Islet of Langerhans (tissue), 1 donor: ENCODE measurements at regions not wholly inside any gene's neighbourhood (a gene's known extent, or its start where the extent isn't known, plus 50 kb on each side); places are given as distances from the start of the nearest gene placed in this dataset.
"Not testable (repeated sequence)": the region's sequence is repeated elsewhere in the genome, so short reads cannot be mapped to it uniquely, and the experiment has no call there.

ENCODE experiments used
- FAIRE-seq: peaks from one replicate; lab custom pipeline; 2011; peaks lifted over from hg19 to GRCh38; lab: Jason Lieb, UNC

DNA sequence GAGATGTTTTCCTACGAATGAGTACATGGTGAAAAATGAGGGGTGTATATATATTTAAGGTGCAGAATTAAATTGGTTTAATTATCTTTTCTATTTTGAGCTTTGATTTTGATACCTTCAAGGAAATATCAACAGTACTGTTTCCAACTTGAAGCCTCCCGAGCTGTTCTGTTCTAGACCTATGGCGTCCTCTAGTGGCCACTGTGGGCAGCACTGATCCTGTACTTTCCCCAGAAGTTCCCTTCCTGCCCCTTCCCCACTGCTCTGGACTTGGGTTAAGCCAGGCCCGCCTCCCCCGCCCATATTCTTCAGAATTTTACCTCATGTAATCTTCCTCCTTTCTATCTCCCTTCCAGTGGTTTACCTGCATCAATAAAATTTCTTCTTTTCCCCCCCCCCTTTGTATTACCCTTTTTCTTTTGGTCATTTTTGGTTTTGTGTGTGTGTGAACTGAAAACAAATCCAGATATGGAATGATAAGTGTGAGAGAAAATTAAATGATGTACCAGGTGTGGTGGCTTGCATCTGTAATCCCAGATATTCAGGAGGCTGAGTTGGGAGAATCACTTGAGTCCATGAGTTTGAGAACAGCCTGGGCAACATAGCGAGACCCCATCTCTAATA, 1643.5 kb downstream of the TP53TG3F start:
- FAIRE-seq = no peak

DNA sequence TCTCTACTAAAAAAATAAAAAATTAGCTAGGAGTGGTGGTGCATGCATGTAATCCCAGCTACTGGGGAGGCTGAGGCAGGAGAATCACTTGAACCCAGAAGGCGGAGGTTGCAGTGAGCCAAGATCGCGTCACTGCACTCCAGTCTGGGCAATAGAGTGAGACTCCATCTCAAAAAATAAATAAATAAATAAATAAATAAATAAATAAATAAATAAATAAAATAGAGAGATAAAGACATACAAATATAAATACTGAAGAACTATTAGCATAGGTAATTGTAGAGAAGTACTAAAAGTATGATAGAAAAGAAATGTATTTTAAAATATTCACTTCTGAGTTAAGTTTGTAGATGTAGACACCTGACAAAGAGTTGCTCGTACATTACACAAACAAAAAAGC, 1652.4 kb downstream of the TP53TG3F start:
- FAIRE-seq = not testable (repeated sequence)

GRCh38 chr16:35131429-35131828, 1672.0 kb downstream of the TP53TG3F start:
- FAIRE-seq = no peak

- FAIRE-seq = no peak
Observed at GRCh38 chr16:35134471-35134870, 1675.1 kb downstream of the TP53TG3F start.

GRCh38 chr16:35140293-35140986, 1681.0 kb downstream of the TP53TG3F start:
- no peak for FAIRE-seq

DNA sequence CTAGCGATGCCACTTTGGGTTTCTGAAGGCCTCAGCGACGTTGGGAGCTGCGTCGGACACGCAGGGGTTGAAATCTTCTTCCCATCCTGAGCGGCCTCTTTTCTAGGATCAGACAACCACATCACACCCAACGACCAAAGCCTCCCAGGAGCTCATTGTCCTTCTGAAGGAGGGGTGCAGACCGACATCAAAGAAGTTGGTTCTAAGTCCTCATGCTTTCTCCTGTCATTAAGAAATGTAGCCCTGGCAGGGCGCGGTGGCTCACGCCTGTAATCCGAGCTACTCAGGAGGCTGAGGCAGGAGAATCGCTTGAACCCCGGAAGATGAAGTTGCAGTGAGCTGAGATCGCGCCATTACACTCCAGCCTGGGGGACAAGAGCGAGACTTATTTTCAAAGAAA, 1681.9 kb downstream of the TP53TG3F start:
- no peak for FAIRE-seq

- no peak for FAIRE-seq
Observed at GRCh38 chr16:35142147-35142808, 1682.9 kb downstream of the TP53TG3F start.

- no peak for FAIRE-seq
Observed at GRCh38 chr16:35142809-35143192, 1683.4 kb downstream of the TP53TG3F start.

GRCh38 chr16:35144212-35144932, 1685.0 kb downstream of the TP53TG3F start:
- no peak for FAIRE-seq

- no peak for FAIRE-seq
Observed at GRCh38 chr16:35146031-35146710, 1686.8 kb downstream of the TP53TG3F start.

GRCh38 chr16:35146723-35147458, 1687.5 kb downstream of the TP53TG3F start:
- FAIRE-seq = no peak

- FAIRE-seq = no peak
Observed at GRCh38 chr16:35147556-35148504, 1688.4 kb downstream of the TP53TG3F start.

- FAIRE-seq = no peak
Observed at GRCh38 chr16:35148748-35149147, 1689.3 kb downstream of the TP53TG3F start.

GRCh38 chr16:35149550-35149949, 1690.1 kb downstream of the TP53TG3F start:
- FAIRE-seq = no peak

DNA sequence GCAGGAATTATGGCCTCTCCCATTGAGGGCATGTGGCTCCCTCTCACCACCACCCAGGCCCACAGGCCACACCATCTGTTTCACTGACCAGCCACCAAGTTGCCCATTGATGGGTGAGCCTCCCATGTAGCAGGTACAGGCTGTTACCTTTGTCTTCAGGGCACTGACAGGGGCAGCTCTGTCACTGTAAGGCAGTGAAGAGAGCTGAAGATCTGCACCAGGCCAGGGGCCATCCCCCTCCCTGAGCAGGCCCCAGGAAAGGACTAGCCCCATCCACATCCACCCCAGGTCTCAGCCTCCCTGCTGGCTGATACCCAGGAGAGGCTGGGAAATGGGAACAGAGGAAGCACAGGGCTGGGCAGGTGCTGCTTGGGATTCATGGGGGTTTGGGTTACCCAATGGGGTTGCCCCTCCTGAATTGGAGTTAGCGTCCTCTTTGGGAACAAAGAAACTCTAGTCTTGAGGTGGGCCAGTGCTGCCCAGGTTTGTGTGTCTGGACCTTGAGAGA, 1691.4 kb downstream of the TP53TG3F start:
- FAIRE-seq = no peak

- FAIRE-seq = no peak
Observed at GRCh38 chr16:35152067-35152627, 1692.7 kb downstream of the TP53TG3F start.

DNA sequence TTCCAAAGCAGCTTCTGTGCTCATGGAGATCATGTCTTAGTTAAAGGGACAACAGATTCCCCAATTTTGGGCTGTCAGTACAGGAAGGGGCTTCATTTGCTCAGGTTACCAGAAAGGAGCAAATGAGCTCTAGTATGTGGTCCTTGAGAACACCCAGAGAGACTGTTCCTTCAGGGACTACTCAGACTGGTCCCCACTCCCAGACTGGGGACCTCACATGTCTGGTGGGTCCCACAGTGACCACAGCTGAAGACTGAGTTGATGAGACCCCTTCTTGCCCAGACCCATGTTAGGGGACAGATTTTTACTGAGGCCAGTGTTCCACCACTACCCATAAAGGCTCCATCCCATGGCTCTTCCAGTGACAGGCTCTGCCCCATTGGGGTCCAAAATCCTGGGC, 1695.2 kb downstream of the TP53TG3F start:
- FAIRE-seq = no peak

- FAIRE-seq = not testable (repeated sequence)
Observed at GRCh38 chr16:35157549-35157948, 1698.1 kb downstream of the TP53TG3F start.

DNA sequence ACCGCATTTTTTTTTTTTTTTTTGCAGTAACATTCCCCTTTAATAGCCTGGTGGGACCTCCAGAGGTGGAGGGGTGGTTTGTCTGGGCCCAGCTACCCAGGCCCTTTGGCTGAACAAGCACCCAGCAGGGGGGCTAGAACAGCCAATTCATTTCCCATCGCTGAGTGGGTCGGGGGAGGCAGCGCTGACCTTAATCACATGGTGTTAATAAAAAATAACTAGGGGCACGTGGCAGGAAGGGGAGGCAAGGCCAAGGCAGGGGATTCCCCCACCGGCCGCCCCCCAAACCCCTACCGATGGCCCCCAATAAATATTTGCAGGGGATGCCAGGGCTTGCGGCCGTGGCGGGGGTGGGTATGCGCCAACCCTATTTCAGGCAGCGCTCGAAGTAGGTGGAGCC, 1709.9 kb downstream of the TP53TG3F start:
- FAIRE-seq = not testable (repeated sequence)

DNA sequence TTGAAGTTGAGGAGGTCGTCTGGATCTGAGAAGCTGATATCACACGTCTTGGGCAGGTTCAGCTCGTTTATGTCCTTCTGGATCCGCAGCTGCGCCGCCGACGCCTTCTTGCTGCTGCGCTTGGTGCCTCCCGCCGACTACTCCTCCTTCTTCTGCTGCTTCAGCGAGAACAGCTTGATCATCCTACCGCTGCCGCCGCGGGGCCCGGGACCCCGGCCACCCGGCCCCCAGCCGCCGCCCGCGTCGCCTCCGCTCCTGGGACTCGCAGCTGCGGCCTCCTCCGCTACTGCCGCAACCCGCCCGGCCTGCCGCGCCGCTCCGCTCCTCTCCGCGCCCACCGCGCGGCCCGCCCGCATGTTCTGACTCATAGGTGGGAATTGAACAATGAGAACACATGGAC, 1710.6 kb downstream of the TP53TG3F start:
- FAIRE-seq = not testable (repeated sequence)
